COR-L47 (cell line): ENCODE measurements at regions not wholly inside any gene's neighbourhood (a gene's known extent, or its start where the extent isn't known, plus 50 kb on each side); places are given as distances from the start of the nearest gene placed in this dataset.

ENCODE experiments used
- DNase-seq: peaks from one replicate; lab custom pipeline; 2025; lab: John Stamatoyannopoulos, UW

GRCh38 chr15:49751191-49751590 is 130.3 kb downstream of the DTWD1 start:
- DNase-seq: no peak

GRCh38 chr15:49751751-49752150 is 130.9 kb downstream of the DTWD1 start:
- no peak for DNase-seq

- no peak for DNase-seq
Measured at GRCh38 chr15:49752517-49752916, 131.7 kb downstream of the DTWD1 start.

GRCh38 chr15:49758456-49758855 is 137.6 kb downstream of the DTWD1 start:
- no peak for DNase-seq

- DNase-seq: no peak
Measured at GRCh38 chr15:49758856-49759255, 138.0 kb downstream of the DTWD1 start.

GRCh38 chr15:49760749-49761148 is 139.9 kb downstream of the DTWD1 start:
- DNase-seq: no peak

- no peak for DNase-seq
Measured at GRCh38 chr15:49769225-49769624, 148.4 kb downstream of the DTWD1 start.

- no peak for DNase-seq
Measured at GRCh38 chr15:49789436-49789835, 168.6 kb downstream of the DTWD1 start.

GRCh38 chr15:49793943-49794342 is 173.1 kb downstream of the DTWD1 start:
- no peak for DNase-seq

GRCh38 chr15:49801796-49802195 is 180.9 kb downstream of the DTWD1 start:
- DNase-seq: no peak
